ENCODE measurements at regions not wholly inside any gene's neighbourhood (a gene's known extent, or its start where the extent isn't known, plus 50 kb on each side); places are given as distances from the start of the nearest gene placed in this dataset.

- H3K9me3 ChIP-seq (ENCODE audit: insufficient read depth, low read depth), result no peaks in the 10 kb centered on the region
- ChIA-PET CTCF (no interaction called here), POLR2A (ENCODE audit: unreplicated experiment) (no interaction called here)
- no peak overlapping the region for H2AFZ ChIP-seq
- no peaks in the 10 kb centered on the region for H3K79me2 ChIP-seq (ENCODE audit: low read depth)
- H3K4me3 ChIP-seq, result no peak overlapping the region
- no peaks in the 10 kb centered on the region for H3K27me3 ChIP-seq (ENCODE audit: insufficient read depth, low read depth)
- H3K27ac ChIP-seq, result no peak overlapping the region
- no peaks in the 10 kb centered on the region for H4K20me1 ChIP-seq (ENCODE audit: insufficient read depth)
- H3K36me3 ChIP-seq (ENCODE audit: low read depth), result no peaks in the 10 kb centered on the region
- no peak for TF ChIP-seq EZH2 (IDR thresholded peaks at IDR 0.05; ENCODE audit: low read depth)
- BruUV-seq (replicated peaks), result no TSS peak
- intact Hi-C loops (cut with micrococcal nuclease; ENCODE audit: unreplicated experiment), result no loop called here
- no peak for DNase-seq
- no peaks in the 10 kb centered on the region for H3F3A ChIP-seq (ENCODE audit: insufficient read depth, low read depth)
- no peaks in the 10 kb centered on the region for H3K9me2 ChIP-seq (ENCODE audit: insufficient read depth)
- H3K4me1 ChIP-seq (replicated peaks; ENCODE audit: insufficient read depth), result no peaks in the 10 kb centered on the region
- no peak overlapping the region for H3K4me2 ChIP-seq
Measured at GRCh38 chr10:36451391-36451970, 673.9 kb upstream of the ANKRD30A start.

DNA sequence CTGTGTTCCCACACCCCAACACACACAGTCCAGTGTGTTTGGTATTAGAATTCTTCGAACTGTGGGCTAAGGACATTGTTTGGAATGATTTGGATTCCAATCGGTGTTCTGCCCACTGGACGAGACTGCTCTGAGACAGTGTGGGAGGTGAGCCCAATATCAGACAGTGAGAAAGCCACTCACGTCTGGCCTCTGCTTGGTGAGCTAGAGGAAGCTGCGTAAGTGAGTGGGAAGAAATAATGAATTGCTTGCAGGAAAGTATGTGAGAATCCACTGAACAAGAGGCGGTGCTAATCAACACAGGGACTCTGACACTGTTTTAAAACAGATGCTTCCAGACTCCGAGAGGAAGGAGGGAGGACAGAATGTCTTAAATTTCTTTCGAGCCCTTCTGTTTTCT is 675.0 kb upstream of the ANKRD30A start:
- no peaks in the 10 kb centered on the region for H3K9me3 ChIP-seq (ENCODE audit: insufficient read depth, low read depth)
- intact Hi-C loops (cut with micrococcal nuclease; ENCODE audit: unreplicated experiment), result no loop called here
- POLR2A ChIA-PET (ENCODE audit: unreplicated experiment), result no interaction called here
- H3K27ac ChIP-seq, result no peak overlapping the region
- BruUV-seq (replicated peaks), result no TSS peak
- H3K27me3 ChIP-seq (ENCODE audit: insufficient read depth, low read depth), result no peaks in the 10 kb centered on the region
- no peaks in the 10 kb centered on the region for H3K9me2 ChIP-seq (ENCODE audit: insufficient read depth)
- no peaks in the 10 kb centered on the region for H3K79me2 ChIP-seq (ENCODE audit: low read depth)
- H4K20me1 ChIP-seq (ENCODE audit: insufficient read depth), result no peaks in the 10 kb centered on the region
- H2AFZ ChIP-seq, result no peak overlapping the region
- CTCF ChIA-PET, result no interaction called here
- H3F3A ChIP-seq (ENCODE audit: insufficient read depth, low read depth), result no peaks in the 10 kb centered on the region
- no peaks in the 10 kb centered on the region for H3K36me3 ChIP-seq (ENCODE audit: low read depth)
- H3K4me2 ChIP-seq, result no peak overlapping the region
- no peak overlapping the region for H3K4me3 ChIP-seq
- no peaks in the 10 kb centered on the region for H3K4me1 ChIP-seq (replicated peaks; ENCODE audit: insufficient read depth)
- no peak for TF ChIP-seq EZH2 (IDR thresholded peaks at IDR 0.05; ENCODE audit: low read depth)
- no peak for TF ChIP-seq CTCF (conservative IDR thresholded peaks at IDR 0.05)
- no peak for DNase-seq

- Histone ChIP-seq H3K9me2 (ENCODE audit: insufficient read depth) (no peaks in the 10 kb centered on the region), H3F3A (ENCODE audit: insufficient read depth, low read depth) (no peaks in the 10 kb centered on the region), H3K4me3 (no peak overlapping the region), H3K4me2 (no peak overlapping the region), H2AFZ (no peak overlapping the region), H3K27ac (no peak overlapping the region), H3K36me3 (ENCODE audit: low read depth) (no peaks in the 10 kb centered on the region), H3K9me3 (ENCODE audit: insufficient read depth, low read depth) (no peaks in the 10 kb centered on the region), H3K4me1 (replicated peaks; ENCODE audit: insufficient read depth) (no peaks in the 10 kb centered on the region), H4K20me1 (ENCODE audit: insufficient read depth) (no peaks in the 10 kb centered on the region), H3K79me2 (ENCODE audit: low read depth) (no peaks in the 10 kb centered on the region), H3K27me3 (ENCODE audit: insufficient read depth, low read depth) (no peaks in the 10 kb centered on the region)
- TF ChIP-seq CTCF (conservative IDR thresholded peaks at IDR 0.05), result no peak
- no peak for TF ChIP-seq EZH2 (IDR thresholded peaks at IDR 0.05; ENCODE audit: low read depth)
- DNase-seq, result no peak
- BruUV-seq (replicated peaks), result no TSS peak
- ChIA-PET POLR2A (ENCODE audit: unreplicated experiment) (interaction anchor here (0.7 kb wide), 1 partner anchor 128 kb away, joined by 10 read pairs; no protein-coding TSS in a partner anchor), CTCF (no interaction called here)
- intact Hi-C loops (cut with micrococcal nuclease; ENCODE audit: unreplicated experiment), result no loop called here
Measured at GRCh38 chr10:36448760-36449691, 676.4 kb upstream of the ANKRD30A start.
